SJCRH30 (cell line): ENCODE measurements at regions not wholly inside any gene's neighbourhood (a gene's known extent, or its start where the extent isn't known, plus 50 kb on each side); places are given as distances from the start of the nearest gene placed in this dataset.
A peak's percentile ranks its signal among the peaks of the same experiment; 100 is the strongest.

Source experiments
- DNase-seq, 2 experiments: peaks; one replicate each; pipeline ENCODE4 v3.0.0-alpha.2; 2015 to 2020
- H3K27ac ChIP-seq: fragments of 250-450 bp; sonication (Bioruptor Pico); 2 replicates; pipeline ENCODE4 v1.5.1; 2020; ENCODE audit warnings: mild to moderate bottlenecking, moderate library complexity
- H3K27me3 ChIP-seq: fragments of 250-450 bp; sonication (Bioruptor Pico); 2 replicates; pipeline ENCODE4 v1.5.1; 2020; ENCODE audit warnings: mild to moderate bottlenecking, moderate library complexity
- H3K36me3 ChIP-seq: fragments of 250-450 bp; sonication (Bioruptor Pico); 2 replicates; pipeline ENCODE4 v1.5.1; 2020; ENCODE audit warnings: mild to moderate bottlenecking, moderate library complexity
- H3K4me1 ChIP-seq: fragments of 250-450 bp; sonication (Bioruptor Pico); 2 replicates; pipeline ENCODE4 v1.5.1; 2020; ENCODE audit warnings: mild to moderate bottlenecking, moderate library complexity
- H3K4me3 ChIP-seq: fragments of 250-450 bp; sonication (Bioruptor Pico); 2 replicates; pipeline ENCODE4 v1.5.1; 2020; ENCODE audit warnings: mild to moderate bottlenecking, moderate library complexity
- H3K9me3 ChIP-seq: fragments of 250-450 bp; sonication (Bioruptor Pico); replicated peaks from 2 replicates; pipeline ENCODE4 v1.5.1; 2020; ENCODE audit warnings: mild to moderate bottlenecking, moderate library complexity

DNA sequence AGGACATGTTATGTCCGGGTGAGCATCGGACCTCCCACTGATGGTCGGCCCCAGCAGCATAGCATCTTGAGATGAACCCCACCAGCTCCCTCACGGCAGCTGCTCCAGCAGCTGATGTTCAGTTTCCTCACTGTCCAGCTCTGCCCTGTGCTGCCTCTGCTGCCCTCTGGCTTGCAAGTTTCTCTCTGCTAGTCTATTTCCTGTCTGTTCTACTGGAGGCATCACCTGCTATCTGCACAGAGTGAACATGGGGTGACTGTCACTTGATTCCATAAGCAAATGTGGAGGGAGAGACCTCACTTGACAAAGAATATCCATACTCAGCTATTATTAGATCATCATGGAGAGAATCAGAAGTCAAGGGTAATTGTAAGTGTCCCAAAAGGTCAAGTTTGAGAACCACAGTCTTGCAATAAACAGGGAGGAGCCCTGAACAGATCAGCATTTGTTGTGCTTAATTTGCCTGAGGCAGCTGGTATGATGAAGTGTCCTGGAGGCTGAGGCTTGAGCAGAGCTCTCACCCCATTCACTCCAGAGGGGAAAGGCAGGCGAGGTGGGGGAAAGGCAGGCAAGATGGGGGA is 702.8 kb downstream of the SEMA5A start:
- peak; percentile 50 to 71 for DNase-seq
- no peak overlapping the region for H3K27ac ChIP-seq
- H3K9me3 ChIP-seq, result no peaks in the 10 kb centered on the region

DNA sequence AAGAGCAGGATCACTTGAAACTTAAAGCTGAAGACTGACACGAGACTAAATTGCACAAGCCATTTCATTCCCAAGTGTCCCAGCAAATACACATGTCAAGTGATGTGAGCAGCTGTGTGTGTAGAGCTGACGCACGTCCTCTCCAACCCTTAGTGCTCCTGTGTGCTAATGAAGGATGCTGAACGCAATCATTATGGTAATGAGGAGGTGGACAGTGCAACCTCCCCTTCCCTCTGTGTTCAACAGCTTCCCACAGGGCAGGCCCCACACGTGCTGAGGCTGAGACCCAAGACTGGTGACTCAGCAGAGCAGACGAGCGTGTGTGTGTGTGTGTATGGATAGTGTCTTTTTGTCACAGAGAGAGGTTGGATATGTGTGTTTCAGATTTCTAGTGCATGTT is 702.1 kb downstream of the SEMA5A start:
- Histone ChIP-seq H3K9me3 (no peaks in the 10 kb centered on the region), H3K36me3 (no peaks in the 10 kb centered on the region), H3K27me3 (no peaks in the 10 kb centered on the region), H3K27ac (no peak overlapping the region), H3K4me3 (no peak overlapping the region), H3K4me1 (peaks cover 3% of the 10 kb centered on the region; the same call in 1 of the 2 replicates)
- DNase-seq, result peak in 1 of 2 experiments; percentile 26

More for the DNA sequence above, 702.8 kb downstream of the SEMA5A start:
- Histone ChIP-seq H3K4me3 (no peak overlapping the region), H3K4me1 (peaks cover 4% of the 10 kb centered on the region; the same call in 1 of the 2 replicates), H3K27me3 (no peaks in the 10 kb centered on the region), H3K36me3 (no peaks in the 10 kb centered on the region)

DNA sequence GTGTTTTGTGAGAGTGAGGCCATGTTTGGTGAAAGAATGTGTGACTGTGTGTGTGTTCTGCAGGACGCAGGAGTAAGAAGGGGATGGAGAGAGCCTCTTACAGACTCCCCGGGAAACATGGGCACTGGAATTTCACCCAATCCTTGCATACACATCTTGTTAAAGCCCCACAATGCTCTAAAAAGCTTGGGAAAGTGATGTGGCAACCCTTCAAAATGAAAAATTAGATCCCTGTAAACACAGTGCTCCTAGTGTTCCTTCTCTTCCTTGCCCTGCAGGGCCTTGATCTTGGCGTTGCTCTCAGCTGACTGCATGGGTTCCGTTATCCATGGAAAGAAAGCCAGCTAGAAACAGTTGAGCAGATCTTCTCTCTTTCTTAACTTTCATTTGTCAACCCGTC is 701.7 kb downstream of the SEMA5A start:
- H3K4me3 ChIP-seq, result no peak overlapping the region
- no peaks in the 10 kb centered on the region for H3K27me3 ChIP-seq
- H3K27ac ChIP-seq, result no peak overlapping the region
- no peaks in the 10 kb centered on the region for H3K9me3 ChIP-seq
- DNase-seq, result no peak
- H3K4me1 ChIP-seq, result no peaks in the 10 kb centered on the region
- no peaks in the 10 kb centered on the region for H3K36me3 ChIP-seq

GRCh38 chr5:8844847-8845246 is 701.0 kb downstream of the SEMA5A start:
- DNase-seq, result no peak
- H3K27ac ChIP-seq, result no peak overlapping the region

DNA sequence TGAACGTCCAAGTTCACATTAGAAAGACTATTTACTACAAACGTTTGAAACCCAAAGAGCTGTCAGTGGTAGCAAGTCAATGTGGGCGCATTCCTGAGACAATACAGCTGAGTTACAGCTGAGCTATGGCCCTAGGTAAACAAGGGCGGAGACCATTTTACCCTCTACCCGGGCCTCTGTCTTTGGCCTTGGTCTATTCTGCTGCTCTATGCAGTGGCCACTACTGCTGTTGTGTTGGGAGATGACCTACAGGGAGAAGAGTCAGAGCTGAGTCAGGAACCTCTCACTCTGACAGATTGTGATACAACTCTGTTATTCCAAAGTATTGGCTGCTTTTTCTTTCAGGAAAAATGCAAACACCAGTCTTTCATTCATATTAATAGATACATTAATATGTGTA is 700.6 kb downstream of the SEMA5A start:
- Histone ChIP-seq H3K27me3 (no peaks in the 10 kb centered on the region), H3K9me3 (no peaks in the 10 kb centered on the region), H3K27ac (no peak overlapping the region), H3K4me3 (no peak overlapping the region), H3K36me3 (no peaks in the 10 kb centered on the region), H3K4me1 (no peaks in the 10 kb centered on the region)
- DNase-seq, result no peak

More at GRCh38 chr5:8844847-8845246, 701.0 kb downstream of the SEMA5A start:
- no peak overlapping the region for H3K4me3 ChIP-seq
- no peaks in the 10 kb centered on the region for H3K27me3 ChIP-seq
- H3K4me1 ChIP-seq, result no peaks in the 10 kb centered on the region
- H3K9me3 ChIP-seq, result no peaks in the 10 kb centered on the region
- H3K36me3 ChIP-seq, result no peaks in the 10 kb centered on the region

GRCh38 chr5:8848366-8848765 is 697.5 kb downstream of the SEMA5A start:
- DNase-seq, result peak in 1 of 2 experiments; percentile 24
- no peaks in the 10 kb centered on the region for H3K4me1 ChIP-seq
- H3K4me3 ChIP-seq, result no peak overlapping the region
- no peaks in the 10 kb centered on the region for H3K36me3 ChIP-seq
- no peaks in the 10 kb centered on the region for H3K27me3 ChIP-seq
- H3K9me3 ChIP-seq, result no peaks in the 10 kb centered on the region
- H3K27ac ChIP-seq, result no peak overlapping the region

DNA sequence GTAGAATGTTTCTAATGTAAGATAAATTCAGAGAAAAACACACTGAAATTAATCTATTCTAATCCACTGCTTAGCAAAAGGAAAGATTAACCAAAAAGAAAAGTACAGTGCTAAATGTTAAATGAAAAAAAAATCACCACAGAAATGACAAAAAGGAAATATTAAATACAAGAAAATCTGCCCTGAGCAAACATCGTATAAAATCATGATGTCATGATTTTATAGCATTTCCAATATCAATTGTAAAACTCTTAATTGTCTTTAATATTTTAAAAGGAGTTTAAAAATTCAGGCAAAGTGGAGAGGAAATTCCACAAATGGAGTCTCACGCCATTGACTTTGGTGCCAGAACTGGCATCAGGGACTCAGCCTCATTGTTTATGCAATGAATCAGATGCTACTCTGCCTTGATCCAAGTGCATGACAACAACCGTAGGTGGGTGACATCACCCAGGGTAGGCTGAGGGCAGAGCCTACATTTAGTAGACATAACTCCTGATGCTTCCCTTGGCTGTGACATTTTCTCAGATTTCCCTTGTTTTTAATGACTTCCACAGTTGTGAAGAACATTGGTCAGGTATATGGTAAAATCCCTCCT is 696.8 kb downstream of the SEMA5A start:
- Histone ChIP-seq H3K9me3 (no peaks in the 10 kb centered on the region), H3K27me3 (no peaks in the 10 kb centered on the region), H3K4me3 (no peak overlapping the region), H3K27ac (no peak overlapping the region), H3K36me3 (no peaks in the 10 kb centered on the region), H3K4me1 (no peaks in the 10 kb centered on the region)
- DNase-seq, result no peak

DNA sequence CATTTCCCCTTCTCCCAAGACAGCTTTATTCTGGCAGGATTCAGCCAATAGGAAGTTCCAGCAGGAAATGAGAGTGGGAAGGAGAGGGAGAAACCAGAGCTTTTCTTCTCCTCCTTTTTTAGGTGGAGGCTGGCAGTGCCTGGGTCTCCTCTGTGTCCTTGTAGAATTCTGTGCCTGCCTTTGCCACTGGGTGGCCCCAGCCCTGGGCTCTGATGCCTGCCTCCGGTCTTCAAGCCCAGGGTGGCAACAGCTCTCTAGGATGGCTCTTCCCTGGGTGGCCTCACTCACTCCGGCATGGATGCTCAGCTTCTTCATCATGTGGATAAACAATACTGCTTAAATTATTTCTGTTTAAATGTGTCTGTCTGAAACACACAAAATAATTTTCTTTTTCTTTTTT is 694.8 kb downstream of the SEMA5A start:
- Histone ChIP-seq H3K27me3 (no peaks in the 10 kb centered on the region), H3K27ac (no peak overlapping the region), H3K4me1 (no peaks in the 10 kb centered on the region), H3K4me3 (no peak overlapping the region), H3K9me3 (no peaks in the 10 kb centered on the region), H3K36me3 (no peaks in the 10 kb centered on the region)
- no peak for DNase-seq

DNA sequence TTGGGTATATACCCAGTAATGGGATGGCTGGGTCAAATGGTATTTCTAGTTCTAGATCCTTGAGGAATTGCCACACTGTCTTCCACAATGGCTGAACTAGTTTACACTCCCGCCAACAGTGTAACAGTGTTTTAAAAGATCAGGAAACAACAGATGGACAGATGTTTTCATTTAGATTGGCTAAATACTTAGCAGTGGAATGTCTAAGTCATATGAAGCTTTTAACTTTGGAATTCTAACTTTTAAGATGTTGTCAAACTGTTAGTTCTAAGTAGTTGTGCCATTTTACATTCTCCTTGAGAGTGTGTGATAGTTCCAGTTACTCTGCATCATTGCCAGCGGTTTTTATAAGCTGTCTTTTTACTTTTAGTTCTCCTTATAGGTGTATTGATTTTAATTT is 688.8 kb downstream of the SEMA5A start:
- no peak overlapping the region for H3K27ac ChIP-seq
- H3K27me3 ChIP-seq, result no peaks in the 10 kb centered on the region
- DNase-seq, result no peak
- H3K4me1 ChIP-seq, result no peaks in the 10 kb centered on the region
- H3K4me3 ChIP-seq, result no peak overlapping the region
- H3K9me3 ChIP-seq, result no peaks in the 10 kb centered on the region
- H3K36me3 ChIP-seq, result no peaks in the 10 kb centered on the region

- H3K4me1 ChIP-seq, result no peaks in the 10 kb centered on the region
- no peak overlapping the region for H3K4me3 ChIP-seq
- H3K27me3 ChIP-seq, result no peaks in the 10 kb centered on the region
- no peaks in the 10 kb centered on the region for H3K9me3 ChIP-seq
- no peak overlapping the region for H3K27ac ChIP-seq
- H3K36me3 ChIP-seq, result no peaks in the 10 kb centered on the region
- no peak for DNase-seq
Measured at GRCh38 chr5:8861764-8862163, 684.1 kb downstream of the SEMA5A start.

DNA sequence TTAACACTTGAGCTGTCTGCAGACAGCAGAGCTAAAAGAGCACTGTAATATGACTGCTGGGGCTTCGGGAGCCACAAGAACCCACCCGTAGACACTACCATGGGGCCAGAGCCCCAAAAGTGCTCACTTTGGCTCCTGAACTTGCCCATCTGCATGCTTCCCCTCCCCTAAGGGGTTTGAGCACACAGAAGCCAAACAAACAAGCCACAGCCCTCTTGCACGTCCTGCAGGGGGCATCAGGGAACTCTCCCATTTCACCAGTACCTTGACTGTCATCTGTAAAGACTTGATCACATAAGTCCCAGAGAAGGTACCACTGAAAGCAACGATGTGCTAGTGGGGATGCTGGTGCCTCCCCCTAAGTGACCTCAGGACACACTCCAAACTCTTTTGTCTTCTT is 681.8 kb downstream of the SEMA5A start:
- Histone ChIP-seq H3K27ac (no peak overlapping the region), H3K9me3 (no peaks in the 10 kb centered on the region), H3K27me3 (no peaks in the 10 kb centered on the region), H3K4me3 (no peak overlapping the region), H3K36me3 (no peaks in the 10 kb centered on the region), H3K4me1 (no peaks in the 10 kb centered on the region)
- DNase-seq, result peak in 1 of 2 experiments; percentile 27

DNA sequence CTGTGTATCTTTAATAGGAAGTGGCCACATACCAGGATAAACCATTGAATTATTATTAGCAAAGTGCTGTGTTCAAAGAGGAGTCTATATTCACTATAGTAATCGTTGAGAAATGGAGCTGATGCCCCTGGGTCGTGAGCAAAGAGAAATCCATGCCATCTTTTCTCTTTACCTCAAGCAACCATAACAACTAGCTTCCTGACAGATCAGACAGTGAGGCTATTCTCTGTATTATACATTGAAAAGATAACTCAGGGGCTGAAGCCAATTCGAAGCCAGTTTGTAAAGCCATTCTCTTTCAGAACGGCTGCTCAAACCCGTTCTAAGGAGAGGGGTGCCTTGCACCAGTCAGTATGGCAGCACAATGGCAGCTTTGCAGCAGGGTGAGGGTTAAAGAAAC is 680.6 kb downstream of the SEMA5A start:
- no peaks in the 10 kb centered on the region for H3K27me3 ChIP-seq
- no peaks in the 10 kb centered on the region for H3K36me3 ChIP-seq
- no peak overlapping the region for H3K4me3 ChIP-seq
- H3K27ac ChIP-seq, result no peak overlapping the region
- no peak for DNase-seq
- no peaks in the 10 kb centered on the region for H3K4me1 ChIP-seq
- no peaks in the 10 kb centered on the region for H3K9me3 ChIP-seq

DNA sequence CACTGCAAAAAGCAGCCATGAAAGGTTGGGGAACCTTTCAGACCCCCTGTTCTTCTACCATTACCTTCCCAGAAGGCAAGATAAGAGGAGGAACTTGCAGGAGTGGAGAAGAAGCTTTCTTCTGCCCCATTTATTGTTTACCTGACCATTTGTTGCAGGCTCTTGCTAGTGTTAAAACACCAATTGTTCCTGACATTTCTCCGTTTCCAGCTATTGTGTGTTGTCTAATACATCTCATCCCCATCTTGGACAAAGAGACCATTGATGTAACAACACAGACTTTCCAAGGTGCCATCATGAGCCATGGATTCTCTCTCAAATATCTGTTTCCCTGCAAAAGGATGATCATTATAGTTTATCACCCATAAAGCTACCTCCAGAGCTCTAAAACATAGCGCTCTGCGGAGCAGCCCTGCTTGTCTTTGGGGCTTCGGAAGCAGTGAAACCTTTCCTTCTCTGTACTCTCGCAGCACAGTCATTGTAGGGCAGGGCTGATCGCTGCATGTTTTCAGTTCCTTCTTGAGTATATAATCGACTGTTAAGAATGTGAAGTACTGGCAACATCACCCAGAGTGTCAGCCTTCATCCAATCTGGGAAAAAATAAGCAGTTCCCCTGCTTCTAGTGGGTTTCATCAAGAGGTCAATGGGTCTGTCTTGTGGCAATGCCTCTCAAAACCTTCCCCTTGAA is 680.0 kb downstream of the SEMA5A start:
- Histone ChIP-seq H3K4me3 (no peak overlapping the region), H3K36me3 (no peaks in the 10 kb centered on the region), H3K4me1 (no peaks in the 10 kb centered on the region), H3K27ac (no peak overlapping the region), H3K9me3 (no peaks in the 10 kb centered on the region), H3K27me3 (no peaks in the 10 kb centered on the region)
- no peak for DNase-seq

DNA sequence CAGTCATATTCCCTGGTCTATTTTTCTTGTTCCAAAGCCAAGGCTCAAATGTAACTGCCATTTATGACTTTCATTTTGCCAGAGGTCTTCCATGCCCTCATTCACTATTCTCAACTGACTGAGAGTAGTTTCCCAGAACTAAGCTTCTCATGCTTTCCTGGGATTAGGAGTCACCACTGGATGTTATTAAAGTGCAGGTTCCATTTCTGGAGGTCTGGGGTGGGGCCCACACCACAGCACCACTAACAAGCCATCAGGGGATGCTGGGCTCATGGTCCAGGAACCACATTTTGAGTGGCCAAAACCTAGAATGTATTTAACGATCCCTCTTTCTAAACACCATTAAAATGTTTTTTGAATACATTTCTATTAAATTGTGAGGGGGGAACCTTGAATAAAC is 677.6 kb downstream of the SEMA5A start:
- H3K27me3 ChIP-seq, result no peaks in the 10 kb centered on the region
- no peak for DNase-seq

GRCh38 chr5:8869932-8870331 is 675.9 kb downstream of the SEMA5A start:
- no peaks in the 10 kb centered on the region for H3K9me3 ChIP-seq
- H3K4me3 ChIP-seq, result no peak overlapping the region
- no peak overlapping the region for H3K27ac ChIP-seq
- H3K4me1 ChIP-seq, result no peaks in the 10 kb centered on the region
- no peaks in the 10 kb centered on the region for H3K27me3 ChIP-seq
- DNase-seq, result no peak
- no peaks in the 10 kb centered on the region for H3K36me3 ChIP-seq

More for the DNA sequence above, 677.6 kb downstream of the SEMA5A start:
- H3K4me1 ChIP-seq, result no peaks in the 10 kb centered on the region
- H3K27ac ChIP-seq, result no peak overlapping the region
- H3K36me3 ChIP-seq, result no peaks in the 10 kb centered on the region
- no peak overlapping the region for H3K4me3 ChIP-seq
- no peaks in the 10 kb centered on the region for H3K9me3 ChIP-seq
